Neural cell (in vitro differentiated cells): ENCODE measurements at regions not wholly inside any gene's neighbourhood (a gene's known extent, or its start where the extent isn't known, plus 50 kb on each side); places are given as distances from the start of the nearest gene placed in this dataset.
"Not testable (repeated sequence)": the region's sequence is repeated elsewhere in the genome, so short reads cannot be mapped to it uniquely, and the experiment has no call there.

ENCODE experiments used
- H2AFZ ChIP-seq: fragments of 200-600, 300-800 bp; sonication (generic), shearing (Covaris generic); 2 replicates; pipeline ENCODE4 v1.6.0; 2014; ENCODE audit warnings: low read depth, mild to moderate bottlenecking, antibody characterized with exemption, low read length, moderate library complexity
- H3F3A ChIP-seq: fragments of 200-600 bp; shearing (Covaris generic); 2 replicates; pipeline ENCODE4 v1.6.1; 2016; ENCODE audit warnings: mild to moderate bottlenecking, moderate library complexity, mixed read lengths, antibody characterized with exemption, low read length; ENCODE audit not compliant: insufficient read depth, poor library complexity, severe bottlenecking
- H3K27ac ChIP-seq: fragments of 200-600, 300-800 bp; sonication (generic), shearing (Covaris generic); 2 replicates; pipeline ENCODE4 v1.5.1; 2014; ENCODE audit warnings: mild to moderate bottlenecking, low read length, moderate library complexity
- H3K27me3 ChIP-seq: fragments of 300-800, 200-600 bp; sonication (generic), shearing (Covaris generic); 2 replicates; pipeline ENCODE4 v1.6.0; 2014; ENCODE audit warnings: mild to moderate bottlenecking, low read depth, low read length, moderate library complexity; ENCODE audit not compliant: insufficient read depth
- H3K36me3 ChIP-seq: fragments of 300-800, 200-600 bp; sonication (generic), shearing (Covaris generic); 2 replicates; pipeline ENCODE4 v1.5.1; 2014; ENCODE audit warnings: mild to moderate bottlenecking, antibody characterized with exemption, low read length, moderate library complexity; ENCODE audit not compliant: insufficient read depth
- H3K4me2 ChIP-seq: fragments of 300-800, 200-600 bp; sonication (generic), shearing (Covaris generic); 2 replicates; pipeline ENCODE4 v1.6.0; 2014; ENCODE audit warnings: mild to moderate bottlenecking, low read length
- H3K4me3 ChIP-seq: fragments of 300-800, 200-600 bp; sonication (generic), shearing (Covaris generic); 2 replicates; pipeline ENCODE4 v1.5.1; 2014; ENCODE audit warnings: mild to moderate bottlenecking, low read length, moderate library complexity
- H3K79me2 ChIP-seq: fragments of 200-600 bp; shearing (Covaris generic); replicated peaks from 2 replicates; pipeline ENCODE4 v1.6.0; 2014; ENCODE audit warnings: mild to moderate bottlenecking, low read length, moderate library complexity; ENCODE audit not compliant: insufficient read depth
- H3K9ac ChIP-seq: fragments of 300-800, 200-600 bp; sonication (generic), shearing (Covaris generic); 2 replicates; pipeline ENCODE4 v1.6.1; 2016; ENCODE audit warnings: mild to moderate bottlenecking, low read length, mixed read lengths
- H3K9me2 ChIP-seq: fragments of 200-600 bp; shearing (Covaris generic); 2 replicates; pipeline ENCODE4 v1.6.1; 2016; ENCODE audit warnings: mild to moderate bottlenecking, low read length, mixed read lengths; ENCODE audit not compliant: insufficient read depth
- H3K9me3 ChIP-seq: fragments of 200-600, 300-800 bp; sonication (generic), shearing (Covaris generic); 2 replicates; pipeline ENCODE4 v1.6.1; 2016; ENCODE audit warnings: mild to moderate bottlenecking, mixed run types, low read length, moderate library complexity, mixed read lengths
- H4K20me1 ChIP-seq: fragments of 200-600 bp; shearing (Covaris generic); 2 replicates; pipeline ENCODE4 v1.6.1; 2016; ENCODE audit warnings: mild to moderate bottlenecking, mixed run types; ENCODE audit not compliant: insufficient read depth
- EP300 ChIP-seq: fragments of 450-650 bp; conservative IDR thresholded peaks from 2 replicates; pipeline ENCODE4 v1.6.1; 2014; ENCODE audit warnings: antibody characterized with exemption, mild to moderate bottlenecking, moderate library complexity; ENCODE audit not compliant: poor library complexity, severe bottlenecking
- EZH2 ChIP-seq: fragments of 200-600, 300-800 bp; shearing (Covaris generic), sonication (generic); IDR thresholded peaks from 2 replicates; pipeline ENCODE4 v1.6.1; 2014; ENCODE audit warnings: antibody characterized with exemption, low read length, borderline replicate concordance, mild to moderate bottlenecking; ENCODE audit not compliant: insufficient read depth, poor library complexity, severe bottlenecking
- MXI1 ChIP-seq: fragments of 450-650 bp; conservative IDR thresholded peaks from 2 replicates; pipeline ENCODE4 v1.6.1; 2014; ENCODE audit warnings: antibody characterized with exemption, mild to moderate bottlenecking; ENCODE audit not compliant: poor library complexity, severe bottlenecking
- POLR2AphosphoS5 ChIP-seq: IDR thresholded peaks from 2 replicates; pipeline ENCODE4 v1.6.1; 2012
- RAD21 ChIP-seq: fragments of 450-650 bp; conservative IDR thresholded peaks from 2 replicates; pipeline ENCODE4 v1.6.1; 2014; ENCODE audit warnings: antibody characterized with exemption, mild to moderate bottlenecking, moderate library complexity
- SMC3 ChIP-seq: fragments of 450-650 bp; conservative IDR thresholded peaks from 2 replicates; pipeline ENCODE4 v1.6.1; 2014; ENCODE audit warnings: antibody characterized with exemption, mild to moderate bottlenecking, moderate library complexity; ENCODE audit not compliant: poor library complexity
- TAF1 ChIP-seq: IDR thresholded peaks from 2 replicates; pipeline ENCODE4 v1.6.1; 2012; ENCODE audit warnings: low read depth
- TF ChIP-seq, protein P1 (sequence below): IDR thresholded peaks from 2 replicates; pipeline ENCODE4 v1.6.1; 2012; ENCODE audit warnings: borderline replicate concordance
- TF ChIP-seq, protein P2 (sequence below): fragments of 450-650 bp; IDR thresholded peaks from 2 replicates; pipeline ENCODE4 v1.5.1; 2014; ENCODE audit warnings: antibody characterized with exemption, mild to moderate bottlenecking, moderate library complexity; ENCODE audit not compliant: poor library complexity, severe bottlenecking

DNA sequence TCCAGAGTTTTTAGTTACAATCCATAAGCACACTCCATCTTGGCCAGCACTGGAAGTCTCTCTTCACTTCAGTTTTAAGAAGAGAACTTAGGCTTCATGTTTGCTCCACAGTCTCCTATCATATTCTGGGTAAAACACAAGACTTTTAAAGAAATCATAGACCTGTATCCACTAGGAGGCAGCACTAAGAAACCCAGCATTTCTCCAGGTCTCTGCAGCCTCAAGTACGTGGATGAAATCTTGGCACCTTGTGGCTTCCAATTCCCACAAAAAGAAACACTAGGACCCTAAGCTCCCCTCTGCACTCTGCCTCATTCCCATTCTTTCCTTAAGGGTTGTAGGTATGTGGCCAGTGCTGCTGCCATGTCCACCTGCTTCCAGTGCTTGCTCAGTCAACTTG, 367.3 kb upstream of the CASK start:
- no peak overlapping the region for H3K27ac ChIP-seq
- no peaks in the 10 kb centered on the region for H3K27me3 ChIP-seq
- TF ChIP-seq TAF1 (no peak), RAD21 (no peak)
- no peaks in the 10 kb centered on the region for H3F3A ChIP-seq
- H3K36me3 ChIP-seq = no peaks in the 10 kb centered on the region
- no peak overlapping the region for H3K4me3 ChIP-seq
- H3K4me2 ChIP-seq = no peak overlapping the region
- no peaks in the 10 kb centered on the region for H3K9me2 ChIP-seq
- no peak overlapping the region for H3K9ac ChIP-seq
- H3K79me2 ChIP-seq = no peaks in the 10 kb centered on the region
- H3K9me3 ChIP-seq = no peaks in the 10 kb centered on the region
- no peak overlapping the region for H2AFZ ChIP-seq
- H4K20me1 ChIP-seq = no peaks in the 10 kb centered on the region

GRCh38 chrX:42289492-42290385, 366.4 kb upstream of the CASK start:
- Histone ChIP-seq H3K4me2 (no peak overlapping the region), H3K36me3 (no peaks in the 10 kb centered on the region), H3K4me3 (no peak overlapping the region), H3K27ac (no peak overlapping the region), H4K20me1 (no peaks in the 10 kb centered on the region), H3K27me3 (no peaks in the 10 kb centered on the region), H3K9me3 (no peaks in the 10 kb centered on the region), H3K9ac (no peak overlapping the region), H3F3A (no peaks in the 10 kb centered on the region), H3K79me2 (no peaks in the 10 kb centered on the region), H3K9me2 (no peaks in the 10 kb centered on the region), H2AFZ (no peak overlapping the region)
- TF ChIP-seq RAD21 (no peak), SMC3 (no peak), POLR2AphosphoS5 (no peak), MXI1 (no peak), EP300 (no peak), EZH2 (no peak), TAF1 (no peak)
- TF ChIP-seq, protein P1, sequence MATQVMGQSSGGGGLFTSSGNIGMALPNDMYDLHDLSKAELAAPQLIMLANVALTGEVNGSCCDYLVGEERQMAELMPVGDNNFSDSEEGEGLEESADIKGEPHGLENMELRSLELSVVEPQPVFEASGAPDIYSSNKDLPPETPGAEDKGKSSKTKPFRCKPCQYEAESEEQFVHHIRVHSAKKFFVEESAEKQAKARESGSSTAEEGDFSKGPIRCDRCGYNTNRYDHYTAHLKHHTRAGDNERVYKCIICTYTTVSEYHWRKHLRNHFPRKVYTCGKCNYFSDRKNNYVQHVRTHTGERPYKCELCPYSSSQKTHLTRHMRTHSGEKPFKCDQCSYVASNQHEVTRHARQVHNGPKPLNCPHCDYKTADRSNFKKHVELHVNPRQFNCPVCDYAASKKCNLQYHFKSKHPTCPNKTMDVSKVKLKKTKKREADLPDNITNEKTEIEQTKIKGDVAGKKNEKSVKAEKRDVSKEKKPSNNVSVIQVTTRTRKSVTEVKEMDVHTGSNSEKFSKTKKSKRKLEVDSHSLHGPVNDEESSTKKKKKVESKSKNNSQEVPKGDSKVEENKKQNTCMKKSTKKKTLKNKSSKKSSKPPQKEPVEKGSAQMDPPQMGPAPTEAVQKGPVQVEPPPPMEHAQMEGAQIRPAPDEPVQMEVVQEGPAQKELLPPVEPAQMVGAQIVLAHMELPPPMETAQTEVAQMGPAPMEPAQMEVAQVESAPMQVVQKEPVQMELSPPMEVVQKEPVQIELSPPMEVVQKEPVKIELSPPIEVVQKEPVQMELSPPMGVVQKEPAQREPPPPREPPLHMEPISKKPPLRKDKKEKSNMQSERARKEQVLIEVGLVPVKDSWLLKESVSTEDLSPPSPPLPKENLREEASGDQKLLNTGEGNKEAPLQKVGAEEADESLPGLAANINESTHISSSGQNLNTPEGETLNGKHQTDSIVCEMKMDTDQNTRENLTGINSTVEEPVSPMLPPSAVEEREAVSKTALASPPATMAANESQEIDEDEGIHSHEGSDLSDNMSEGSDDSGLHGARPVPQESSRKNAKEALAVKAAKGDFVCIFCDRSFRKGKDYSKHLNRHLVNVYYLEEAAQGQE = no peak
- TF ChIP-seq, protein P2, sequence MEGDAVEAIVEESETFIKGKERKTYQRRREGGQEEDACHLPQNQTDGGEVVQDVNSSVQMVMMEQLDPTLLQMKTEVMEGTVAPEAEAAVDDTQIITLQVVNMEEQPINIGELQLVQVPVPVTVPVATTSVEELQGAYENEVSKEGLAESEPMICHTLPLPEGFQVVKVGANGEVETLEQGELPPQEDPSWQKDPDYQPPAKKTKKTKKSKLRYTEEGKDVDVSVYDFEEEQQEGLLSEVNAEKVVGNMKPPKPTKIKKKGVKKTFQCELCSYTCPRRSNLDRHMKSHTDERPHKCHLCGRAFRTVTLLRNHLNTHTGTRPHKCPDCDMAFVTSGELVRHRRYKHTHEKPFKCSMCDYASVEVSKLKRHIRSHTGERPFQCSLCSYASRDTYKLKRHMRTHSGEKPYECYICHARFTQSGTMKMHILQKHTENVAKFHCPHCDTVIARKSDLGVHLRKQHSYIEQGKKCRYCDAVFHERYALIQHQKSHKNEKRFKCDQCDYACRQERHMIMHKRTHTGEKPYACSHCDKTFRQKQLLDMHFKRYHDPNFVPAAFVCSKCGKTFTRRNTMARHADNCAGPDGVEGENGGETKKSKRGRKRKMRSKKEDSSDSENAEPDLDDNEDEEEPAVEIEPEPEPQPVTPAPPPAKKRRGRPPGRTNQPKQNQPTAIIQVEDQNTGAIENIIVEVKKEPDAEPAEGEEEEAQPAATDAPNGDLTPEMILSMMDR = no peak

DNA sequence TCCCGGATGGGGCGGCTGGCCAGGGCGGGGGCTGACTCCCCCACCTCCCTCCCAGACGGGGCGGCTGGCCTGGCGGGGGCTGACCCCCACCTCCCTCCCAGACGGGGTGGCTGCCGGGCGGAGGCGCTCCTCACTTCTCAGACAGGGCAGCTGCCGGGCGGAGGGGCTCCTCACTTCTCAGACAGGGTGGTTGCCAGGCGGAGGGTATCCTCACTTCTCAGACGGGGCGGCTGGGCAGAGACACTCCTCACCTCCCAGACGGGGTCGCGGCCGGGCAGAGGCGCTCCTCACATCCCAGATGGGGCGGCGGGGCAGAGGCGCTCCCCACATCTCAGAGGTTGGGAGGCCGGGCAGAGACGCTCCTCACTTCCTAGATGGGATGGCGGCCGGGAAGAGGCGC, 362.3 kb upstream of the CASK start:
- H3F3A ChIP-seq, H3K9me2 ChIP-seq, H3K27me3 ChIP-seq, H2AFZ ChIP-seq, H3K4me2 ChIP-seq, H3K9ac ChIP-seq, H4K20me1 ChIP-seq, H3K9me3 ChIP-seq, H3K27ac ChIP-seq, H3K36me3 ChIP-seq, H3K79me2 ChIP-seq, H3K4me3 ChIP-seq: not testable (repeated sequence)
